GM19035 (cell line): ENCODE measurements at regions not wholly inside any gene's neighbourhood (a gene's known extent, or its start where the extent isn't known, plus 50 kb on each side); places are given as distances from the start of the nearest gene placed in this dataset.

Experiments used
- ATAC-seq: cut with Tn5 transposase; IDR thresholded peaks from one replicate; pipeline ENCODE4 v1.9.1; 2021; ENCODE audit not compliant: unreplicated experiment

DNA sequence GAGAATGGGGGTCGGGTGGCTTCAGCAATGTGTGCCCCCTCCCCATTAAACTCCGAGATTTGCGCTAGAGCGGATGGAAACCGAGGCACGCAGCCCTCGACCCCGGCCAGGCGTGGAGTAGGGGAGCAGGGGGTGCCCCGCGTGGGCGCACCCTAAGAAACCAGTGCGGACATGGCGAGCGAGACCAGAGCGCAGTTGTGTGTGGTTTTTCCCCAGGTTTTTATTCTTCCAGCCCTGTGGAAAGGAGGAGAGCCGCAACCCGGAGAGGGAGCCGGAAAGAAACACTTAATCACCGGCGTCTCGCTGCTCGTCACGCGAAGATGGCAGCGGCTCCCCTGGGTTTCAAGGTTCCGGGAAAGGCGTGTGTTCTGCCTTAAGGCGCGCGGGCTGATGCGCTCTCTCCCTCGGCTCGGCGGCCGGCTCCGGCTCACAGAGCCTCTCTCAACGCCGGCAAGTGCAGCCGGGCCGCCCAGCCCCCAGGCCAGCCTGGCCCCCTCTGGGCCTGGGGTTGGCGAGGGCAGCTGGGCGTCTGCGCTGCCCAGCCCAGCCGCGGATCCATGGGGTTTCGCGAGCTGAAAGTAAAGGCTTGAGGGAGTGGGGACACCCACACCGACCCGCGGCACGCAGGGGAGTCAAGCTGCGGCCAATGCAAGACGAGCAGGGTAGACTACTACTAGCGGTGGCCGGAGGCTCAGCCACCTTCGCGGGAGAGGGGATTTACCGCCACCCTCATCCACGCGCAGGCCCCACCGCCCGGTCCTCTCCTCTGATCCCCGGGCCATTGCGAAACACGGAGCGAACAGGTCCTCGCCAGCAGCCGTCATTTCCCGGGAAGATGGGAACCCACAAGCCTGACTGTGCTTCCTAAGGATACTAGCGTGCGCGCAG is 74.0 kb upstream of the BCOR start:
- ATAC-seq, result no peak

DNA sequence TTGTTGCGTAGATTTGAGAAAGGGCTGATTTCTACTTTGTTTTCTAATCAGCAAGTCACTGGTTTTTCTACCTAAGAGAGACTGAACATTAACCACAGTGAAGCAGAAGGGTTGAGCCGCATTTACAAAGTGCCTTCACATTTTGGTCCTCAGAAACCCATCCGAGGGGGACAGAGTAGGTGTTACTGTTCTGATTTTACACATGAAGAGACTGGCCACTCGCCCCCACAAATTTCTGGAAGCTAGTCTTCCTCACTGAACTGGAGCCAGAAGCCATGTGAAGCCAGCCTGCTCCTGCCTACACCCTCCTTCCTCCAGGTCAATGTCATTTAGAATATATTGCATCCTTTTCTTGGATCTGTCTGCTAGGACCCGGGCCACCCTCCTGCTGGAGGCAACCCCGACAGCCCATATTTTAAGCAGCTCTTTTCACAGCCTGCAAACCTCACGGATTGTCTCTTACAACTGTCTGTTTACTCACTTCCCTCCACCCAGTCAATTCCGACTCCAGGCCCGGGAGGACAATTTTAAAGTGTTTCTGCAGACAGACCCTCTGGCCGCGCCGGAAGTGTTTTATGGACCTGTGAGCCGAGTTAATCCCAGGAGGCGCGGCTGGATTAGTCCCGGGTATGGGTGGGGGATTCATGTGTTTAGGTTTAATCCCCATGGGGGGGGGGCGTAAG is 73.2 kb upstream of the BCOR start:
- ATAC-seq, result no peak

DNA sequence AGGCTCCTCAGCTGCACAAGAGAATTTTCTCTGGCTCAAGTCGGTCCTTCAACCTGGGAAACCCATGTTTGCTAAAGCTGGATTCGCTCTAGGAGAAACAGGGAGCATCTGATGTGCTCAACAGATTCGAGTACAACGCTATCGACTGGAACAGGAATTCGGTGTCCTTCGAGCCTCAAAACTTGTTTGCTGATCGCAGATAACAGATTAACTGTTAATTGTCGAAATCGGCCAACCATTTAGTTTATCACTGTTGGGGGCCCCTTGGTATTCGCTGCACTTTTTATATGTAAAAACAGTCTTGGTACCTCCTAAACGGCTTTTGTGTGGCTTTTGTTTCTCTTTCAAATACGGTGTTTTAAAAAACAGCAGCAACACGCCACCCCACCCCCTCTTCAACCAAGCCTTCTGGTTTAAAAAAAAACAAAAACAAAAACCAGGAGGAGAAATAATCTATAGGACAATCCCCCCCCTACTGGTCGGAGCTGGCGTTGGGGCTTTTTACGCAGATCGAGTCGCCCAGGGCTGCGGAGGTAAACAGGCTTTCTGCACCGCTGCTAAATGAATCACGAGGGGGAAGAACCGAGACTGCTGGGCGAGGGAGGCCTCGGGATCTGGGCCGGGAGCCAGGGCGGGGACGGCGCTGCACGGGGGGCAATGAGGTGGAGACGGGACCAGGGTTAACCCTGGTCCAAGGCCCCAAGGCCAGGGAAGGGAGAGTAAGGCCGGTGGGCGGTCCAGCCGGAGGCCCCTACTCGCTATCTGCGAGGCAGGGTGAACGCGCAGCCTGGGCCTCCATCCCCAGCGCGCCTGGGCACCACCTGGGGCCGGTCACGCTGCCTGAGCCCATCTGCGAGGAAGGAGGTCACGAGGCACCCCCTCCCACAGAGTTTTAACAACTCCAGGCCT is 71.7 kb upstream of the BCOR start:
- ATAC-seq, result peak; percentile 55

DNA sequence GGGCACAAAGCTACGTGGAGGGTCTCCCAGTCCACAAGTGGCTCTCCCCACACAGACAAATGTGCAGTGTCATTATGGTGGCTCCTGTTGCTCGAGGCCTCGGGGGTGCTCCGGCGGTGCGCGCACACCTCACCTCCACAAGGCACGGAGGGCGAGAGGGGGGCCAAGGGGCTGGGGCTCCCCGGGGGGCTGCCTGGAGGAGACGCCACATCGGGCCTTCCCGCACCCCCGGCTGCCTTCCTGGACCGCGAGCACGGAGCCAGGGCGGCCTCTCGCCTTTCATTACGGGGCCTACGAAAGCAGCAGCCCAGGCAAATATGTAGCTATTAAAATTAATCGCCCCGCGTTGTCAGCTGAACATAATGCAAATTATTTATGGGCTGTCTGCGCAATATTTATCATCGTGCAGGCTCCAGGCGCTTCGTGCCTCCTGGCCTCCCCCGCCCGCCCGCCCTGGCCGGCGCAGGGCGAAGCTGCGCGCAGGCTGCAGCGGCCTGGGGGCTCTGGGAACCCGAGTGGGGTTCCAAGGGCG is 70.8 kb upstream of the BCOR start:
- no peak for ATAC-seq

DNA sequence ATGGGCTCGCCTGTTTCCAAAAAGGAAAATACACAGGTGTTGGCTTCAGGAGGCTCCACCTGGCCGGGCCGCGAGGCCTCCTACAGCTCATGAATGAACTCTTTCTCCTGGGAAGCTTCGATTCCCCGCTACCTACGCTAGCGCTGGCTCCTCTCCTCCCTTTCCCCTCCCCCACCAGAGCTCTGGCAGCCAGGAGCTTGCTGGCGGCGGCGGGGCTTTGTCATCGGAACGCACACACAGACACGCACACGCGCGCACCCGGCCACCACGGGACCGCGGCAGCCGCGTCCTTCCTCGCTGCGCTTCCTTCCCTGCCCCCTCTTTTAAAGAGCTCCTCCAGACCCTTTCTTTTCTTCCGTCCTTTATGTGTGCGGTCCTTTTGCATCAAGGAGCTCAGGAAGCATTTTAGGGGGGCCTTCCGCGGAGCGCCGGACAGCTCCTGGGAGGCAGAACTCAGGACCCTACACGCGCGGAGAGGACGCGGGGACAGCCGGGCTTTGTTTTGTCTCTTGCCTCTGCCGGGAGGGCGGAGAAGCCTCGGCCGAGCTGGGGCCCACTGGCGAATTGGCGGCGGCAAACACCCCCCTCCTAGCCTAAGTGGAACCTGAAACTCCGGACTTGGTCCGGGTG is 70.2 kb upstream of the BCOR start:
- no peak for ATAC-seq

DNA sequence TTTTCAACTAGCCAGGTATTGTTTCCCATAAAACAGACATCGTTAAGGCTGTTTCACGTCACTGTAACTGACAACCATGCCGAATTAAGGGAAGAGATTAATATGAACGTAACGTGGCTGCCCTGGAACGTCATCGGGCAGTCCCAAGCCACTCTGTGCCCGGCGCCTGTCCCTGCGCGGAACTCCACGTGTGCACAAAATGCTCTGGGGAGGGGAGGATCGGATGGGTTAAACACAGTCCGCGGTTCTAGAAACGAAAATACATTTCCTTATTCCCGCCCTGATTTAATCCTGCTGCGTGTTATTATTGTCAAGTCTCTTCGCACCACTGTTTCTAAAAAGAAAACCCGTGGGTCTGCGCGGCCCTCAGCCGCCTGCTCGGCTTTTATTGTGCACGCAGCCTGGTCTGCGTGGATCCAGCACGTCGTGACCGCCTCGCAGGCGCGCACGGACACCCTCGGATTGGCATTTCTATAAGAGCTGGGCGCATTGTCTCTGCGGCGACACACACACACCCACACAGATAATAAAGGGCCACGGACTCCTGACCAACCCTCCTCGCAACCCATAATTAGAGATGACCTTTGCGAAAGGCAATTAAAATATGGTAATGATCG is 69.6 kb upstream of the BCOR start:
- no peak for ATAC-seq

DNA sequence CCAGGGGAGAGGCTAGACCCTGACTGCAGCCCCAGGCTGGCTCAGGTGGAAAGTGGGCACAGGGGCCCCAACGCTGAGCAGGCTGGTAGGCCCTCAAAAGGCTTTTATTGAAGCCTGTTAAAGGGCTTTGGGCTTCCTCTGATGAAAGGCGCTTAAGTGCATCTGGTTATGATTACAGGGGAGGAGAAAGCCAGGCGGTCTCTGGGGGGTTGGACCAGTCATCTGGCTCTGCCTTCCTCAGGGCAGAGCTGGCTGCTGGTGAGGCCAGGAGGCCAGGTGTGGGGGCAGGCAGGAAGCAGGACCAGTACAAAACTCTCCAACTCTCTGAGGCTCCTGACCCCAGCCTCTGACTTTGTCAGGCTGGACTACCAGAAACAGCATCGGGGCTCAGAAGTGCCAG is 68.8 kb upstream of the BCOR start:
- ATAC-seq, result no peak

DNA sequence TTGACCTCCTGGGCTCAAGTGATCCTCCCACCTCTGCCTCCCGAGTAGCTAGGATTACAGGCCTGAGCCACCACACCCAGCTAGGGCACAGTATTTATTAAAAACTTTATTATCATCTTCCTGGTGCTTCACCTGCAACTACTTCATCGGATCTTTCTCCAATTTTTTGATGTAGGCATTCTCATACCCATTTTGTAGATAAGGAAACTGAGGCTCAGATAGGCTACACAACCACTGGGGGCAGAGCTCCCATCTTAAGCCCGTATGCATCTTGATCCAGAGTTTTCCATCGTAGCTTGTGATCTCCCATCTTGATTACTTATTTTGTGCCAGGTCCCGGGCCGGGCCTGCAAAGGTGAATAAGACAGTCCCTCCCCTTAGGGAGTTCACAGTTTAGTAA is 68.1 kb upstream of the BCOR start:
- ATAC-seq, result no peak

DNA sequence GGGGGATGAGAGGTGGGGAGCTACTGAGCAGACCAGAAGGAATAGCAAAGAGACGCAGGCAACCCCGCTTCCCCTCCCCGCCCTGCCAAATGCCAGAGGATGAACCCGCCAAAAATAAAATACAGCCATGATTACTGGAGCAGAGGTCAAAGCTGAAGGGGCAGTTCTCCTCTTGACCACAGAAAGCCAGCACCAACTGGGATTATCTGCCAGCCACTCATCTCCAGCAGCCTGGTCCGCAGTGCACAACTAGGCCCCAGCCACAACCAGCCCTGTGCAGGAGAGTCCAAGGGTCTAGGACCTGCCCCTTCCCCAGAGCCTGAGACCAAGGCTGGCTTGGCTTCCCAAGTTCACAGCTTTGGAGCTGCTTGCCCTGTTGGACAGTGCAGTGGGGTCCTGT is 67.4 kb upstream of the BCOR start:
- ATAC-seq, result no peak

DNA sequence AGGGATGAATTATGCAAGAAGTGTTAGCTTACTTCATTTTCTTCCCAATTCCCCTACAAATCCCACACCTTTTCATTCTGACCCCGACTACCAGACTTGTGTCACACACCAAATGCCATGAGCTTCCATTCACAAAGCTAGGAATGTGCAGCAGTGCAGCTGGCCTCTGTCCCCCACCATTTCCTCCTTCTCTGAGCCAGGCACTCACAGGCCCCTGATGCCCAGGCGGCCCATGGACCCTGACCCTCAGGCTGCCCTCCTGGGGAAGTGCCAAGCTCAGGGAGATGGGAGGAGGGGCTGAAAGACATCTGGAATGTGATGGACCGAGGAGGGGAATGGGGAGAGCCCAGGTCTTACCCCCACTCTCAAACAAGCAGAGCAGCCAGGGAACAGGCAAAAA is 67.0 kb upstream of the BCOR start:
- no peak for ATAC-seq

DNA sequence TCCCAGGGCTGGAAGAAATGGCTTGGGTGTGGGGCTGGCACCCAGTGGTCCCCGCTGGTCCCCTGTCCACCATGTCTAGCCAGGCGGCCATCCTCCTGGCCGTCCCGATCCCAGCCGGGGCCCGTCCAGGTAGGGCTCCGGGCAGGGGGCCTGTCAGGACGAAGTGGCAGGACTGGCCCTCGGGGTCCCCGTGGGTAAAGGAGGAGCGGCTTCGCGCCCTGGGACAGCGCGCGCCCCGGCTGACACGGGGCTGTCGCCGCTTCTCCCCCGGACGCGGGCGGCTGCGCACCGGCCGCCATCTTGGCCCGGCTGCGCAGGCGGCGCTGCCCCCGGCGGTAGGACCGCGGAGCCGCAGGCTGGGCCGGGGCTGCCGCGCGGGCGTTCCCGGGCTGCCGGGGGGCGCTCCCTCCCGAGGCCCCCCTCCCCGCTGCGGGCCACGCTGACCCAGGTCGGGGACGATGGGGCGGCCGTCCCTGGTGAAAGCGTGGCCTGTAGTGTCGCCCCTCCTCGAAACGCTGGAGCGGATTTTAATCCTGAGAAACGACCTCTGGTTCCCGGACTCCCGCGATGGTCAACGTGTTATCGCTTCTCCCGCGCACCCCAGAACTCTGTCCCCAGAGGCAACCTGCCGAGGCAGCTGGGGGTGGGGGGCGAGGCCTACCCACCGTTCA is 60.4 kb upstream of the BCOR start:
- no peak for ATAC-seq

DNA sequence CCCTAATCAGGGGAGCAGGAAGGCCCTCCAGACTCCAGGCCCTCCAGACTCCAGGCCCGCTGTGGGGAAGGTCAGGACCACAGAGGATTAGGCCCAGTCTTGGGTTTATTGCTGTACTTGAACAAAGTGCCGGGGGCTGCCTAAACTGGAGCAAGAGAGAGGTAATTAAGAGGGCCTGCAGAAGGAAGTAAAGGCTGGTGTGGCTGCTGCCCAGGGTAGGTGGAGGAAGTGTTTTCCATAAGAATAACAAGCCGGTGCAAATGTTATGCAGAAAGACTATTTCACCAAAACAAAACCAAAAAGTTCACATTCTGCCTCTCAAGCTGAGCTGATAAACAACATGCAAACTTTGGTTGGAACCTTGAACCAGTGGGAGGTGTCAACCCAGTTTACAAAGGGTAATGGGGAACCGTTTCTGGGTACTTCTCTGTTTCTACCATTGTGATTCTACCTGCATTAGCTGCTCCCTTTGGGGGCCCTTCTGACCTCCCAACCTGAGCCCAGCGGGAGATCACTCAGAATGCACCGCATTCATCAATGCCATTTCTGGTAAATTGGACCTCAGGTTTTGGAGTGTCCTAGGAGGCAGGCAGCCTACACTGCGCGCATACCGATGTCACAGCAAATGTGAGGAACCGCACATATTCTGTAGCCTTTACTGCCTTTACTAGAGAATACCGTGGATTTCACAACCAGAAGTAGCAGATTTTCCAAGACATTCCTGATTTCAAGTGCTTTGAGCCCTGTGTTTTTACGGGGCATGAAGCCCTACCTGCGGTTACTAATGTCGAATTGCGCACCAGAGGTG is 59.7 kb upstream of the BCOR start:
- no peak for ATAC-seq

DNA sequence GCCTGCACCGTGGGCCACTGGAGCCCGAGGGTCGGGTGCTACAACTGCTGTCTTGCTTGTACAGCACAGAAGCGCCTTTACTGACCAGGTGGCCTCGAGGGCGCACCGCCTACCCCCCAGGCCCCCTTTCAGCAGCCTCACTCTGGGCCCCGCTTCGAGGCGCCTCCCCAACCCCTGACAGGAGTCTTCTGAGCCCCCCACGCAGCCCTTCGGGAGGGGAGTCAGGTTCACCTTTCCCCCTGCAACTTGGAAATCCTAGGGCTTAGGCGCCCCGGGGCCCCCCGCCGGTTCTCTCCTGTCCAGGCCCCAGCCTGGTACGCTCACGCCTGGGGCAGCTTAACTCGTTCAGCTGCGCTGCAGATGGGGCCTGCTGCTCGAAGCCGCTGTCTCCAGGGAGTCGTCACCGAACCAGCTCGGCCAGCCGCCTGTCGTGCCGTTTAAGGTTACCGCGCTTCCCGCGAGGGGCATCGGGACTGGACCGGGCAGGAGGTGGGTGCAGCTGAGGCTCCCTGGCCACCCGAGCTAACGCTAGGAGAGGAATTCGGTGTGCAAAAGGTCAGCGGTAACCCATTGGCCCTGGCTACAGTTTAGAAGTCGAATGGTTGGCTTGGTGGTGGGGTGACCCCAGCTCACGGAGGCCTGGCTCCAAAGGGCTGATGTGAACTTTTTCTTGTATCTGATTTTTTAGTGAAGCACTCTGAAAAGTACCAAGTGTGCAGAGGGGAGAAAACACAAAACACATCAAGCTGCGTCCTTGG is 58.9 kb upstream of the BCOR start:
- no peak for ATAC-seq

DNA sequence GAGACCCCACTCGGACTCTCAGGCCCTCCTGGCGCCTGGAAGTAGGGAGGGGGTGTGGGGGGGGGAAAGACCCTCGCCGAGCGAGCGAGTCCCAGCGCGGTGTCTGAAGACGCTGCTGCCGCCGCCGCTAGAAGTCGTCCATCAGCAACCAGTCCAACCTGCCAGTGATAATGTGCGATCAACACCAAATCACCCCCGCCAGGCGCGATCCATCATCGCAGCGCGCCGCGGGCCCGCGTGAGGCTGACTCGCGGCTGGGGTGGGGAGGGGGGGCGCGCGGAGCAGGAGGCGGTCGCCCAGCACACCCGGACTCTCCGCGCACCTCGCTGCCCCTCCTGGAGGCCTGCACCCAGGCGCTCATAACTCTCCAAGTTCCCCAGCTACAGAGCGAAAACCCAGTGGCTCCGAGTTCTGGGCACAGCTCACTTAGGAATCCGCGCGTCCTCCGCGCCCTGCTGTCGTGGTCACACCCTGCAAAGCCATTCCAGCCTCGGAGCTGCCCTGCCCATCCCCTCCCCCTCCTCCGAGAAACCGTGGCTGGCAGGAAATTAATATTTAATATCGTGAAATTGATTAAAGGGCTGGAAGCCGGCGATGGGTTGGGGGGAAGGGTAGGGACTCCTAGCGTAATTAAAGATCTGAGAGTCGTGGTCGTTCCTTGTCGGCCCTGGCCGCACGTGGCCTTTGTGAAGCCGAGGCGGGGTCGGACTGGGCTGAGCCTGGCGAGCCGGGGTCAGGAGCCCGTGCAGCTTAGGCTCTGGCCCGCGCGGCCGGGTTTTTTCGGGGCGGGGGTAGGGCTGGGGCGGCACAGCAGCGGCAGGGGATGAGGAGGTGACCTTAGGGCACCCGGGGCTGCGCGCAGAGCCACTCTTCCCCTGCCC is 58.1 kb upstream of the BCOR start:
- no peak for ATAC-seq

DNA sequence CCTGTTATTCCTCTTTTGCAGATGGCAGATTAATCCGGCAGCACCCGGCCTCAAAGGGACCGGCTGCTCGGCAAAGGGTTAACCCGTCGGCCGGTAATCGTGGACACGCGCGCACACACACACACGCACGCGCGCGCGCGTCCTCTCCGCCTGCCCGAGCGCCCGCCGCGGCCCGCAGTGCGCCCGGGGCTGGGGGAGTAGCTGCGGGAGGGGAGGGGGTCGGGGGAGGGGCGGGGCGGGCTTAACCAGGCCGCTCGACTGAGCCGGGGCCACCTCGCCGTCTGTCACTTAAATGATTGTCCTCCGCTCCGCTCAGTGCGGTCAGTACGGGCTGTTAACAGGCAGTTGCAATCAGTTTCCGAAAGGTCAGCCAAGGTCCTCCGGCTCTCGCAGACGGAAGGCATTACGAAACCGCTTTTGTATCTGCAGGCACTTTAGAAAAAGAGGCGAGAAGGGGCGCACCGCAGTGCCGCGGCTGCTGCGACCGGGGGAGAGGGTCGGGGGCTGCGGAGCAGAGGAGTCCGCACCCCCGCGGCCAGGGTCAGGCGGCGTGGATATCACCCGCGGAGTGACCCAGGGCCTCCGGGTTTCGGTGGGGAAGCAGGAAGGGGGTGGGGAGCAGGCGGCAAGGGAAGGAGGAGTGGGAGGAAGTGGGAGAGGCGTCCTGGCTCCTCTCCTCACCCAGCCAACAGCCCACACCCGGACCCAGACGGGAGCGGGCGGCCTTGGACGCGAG is 57.3 kb upstream of the BCOR start:
- ATAC-seq, result no peak

DNA sequence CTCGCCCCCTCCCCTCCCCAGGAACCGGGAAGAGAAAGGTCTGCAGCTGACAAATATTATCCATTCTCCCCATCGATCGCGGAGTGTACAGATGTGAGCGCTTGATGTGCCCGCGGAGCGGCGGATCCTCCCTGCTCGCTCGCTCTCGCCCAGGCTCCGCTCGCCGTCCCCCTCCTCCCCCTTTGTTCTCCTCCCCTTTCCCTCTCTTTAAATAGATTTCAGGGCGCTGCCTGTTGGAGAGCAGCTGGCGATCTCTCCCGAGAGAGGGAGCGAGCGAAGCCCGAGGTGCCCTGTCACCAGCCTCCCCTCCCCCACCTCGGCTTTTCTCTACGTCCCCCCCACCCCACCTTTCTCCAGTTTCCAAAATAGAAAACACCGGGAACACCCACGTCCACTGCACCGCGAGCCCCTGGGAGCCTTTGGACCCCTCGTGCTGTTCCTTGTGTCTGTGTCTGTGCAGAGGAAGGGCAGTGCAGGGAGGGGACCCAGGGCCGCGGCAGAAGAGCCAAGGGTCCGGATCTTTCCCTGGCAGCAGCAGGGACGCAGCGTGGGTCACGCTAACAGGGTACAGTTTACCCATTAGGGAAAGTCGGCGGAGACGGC is 56.6 kb upstream of the BCOR start:
- ATAC-seq, result no peak
